GM23248 (cell line): ENCODE measurements at regions not wholly inside any gene's neighbourhood (a gene's known extent, or its start where the extent isn't known, plus 50 kb on each side); places are given as distances from the start of the nearest gene placed in this dataset.

ENCODE experiments used
- EZH2 ChIP-seq: fragments of 200-600 bp; sonication (generic); IDR thresholded peaks from 2 replicates; pipeline ENCODE4 v1.6.1; 2018; ENCODE audit warnings: antibody characterized with exemption, mild to moderate bottlenecking; ENCODE audit not compliant: insufficient read depth, poor library complexity, severe bottlenecking
- EZH2phosphoT487 ChIP-seq: fragments of 200-600 bp; sonication (generic); IDR thresholded peaks from 2 replicates; pipeline ENCODE4 v1.6.1; 2018; ENCODE audit warnings: antibody characterized with exemption, moderate library complexity, mild to moderate bottlenecking, low read depth; ENCODE audit not compliant: insufficient read depth

GRCh38 chr11:31973172-31973571 lies 117.7 kb upstream of the RCN1 start:
- TF ChIP-seq EZH2phosphoT487 (no peak), EZH2 (no peak)
